Sigmoid colon (tissue), 6 donors: ENCODE measurements at regions not wholly inside any gene's neighbourhood (a gene's known extent, or its start where the extent isn't known, plus 50 kb on each side); places are given as distances from the start of the nearest gene placed in this dataset.

Source experiments
- DNase-seq: peaks from one replicate; pipeline ENCODE4 v3.0.0-alpha.2; 2019
- H3K27ac ChIP-seq, 4 donors: fragments of 200-600 bp; sonication (generic); one replicate each; pipeline ENCODE4 v1.5.1; 2016 to 2019; ENCODE audit warnings: mild to moderate bottlenecking in 1 of 4
- H3K27me3 ChIP-seq, 3 donors: fragments of 200-600 bp; sonication (generic); one replicate each; pipeline ENCODE4 v1.5.1; 2019; ENCODE audit warnings: mild to moderate bottlenecking in 1 of 3
- H3K36me3 ChIP-seq, 4 donors: fragments of 200-600 bp; sonication (generic); one replicate each; pipeline ENCODE4 v1.5.1; 2016 to 2019
- H3K4me1 ChIP-seq, 4 donors: fragments of 200-600 bp; sonication (generic); one replicate each; pipeline ENCODE4 v1.5.1; 2017 to 2019
- H3K4me3 ChIP-seq, 4 donors: fragments of 200-600 bp; sonication (generic); one replicate each; pipeline ENCODE4 v1.5.1; 2017 to 2019; ENCODE audit warnings: mild to moderate bottlenecking in 2 of 4, moderate library complexity in 1 of 4
- H3K9me3 ChIP-seq, 4 donors: fragments of 200-600 bp in 3 of 4; sonication (generic) in 3 of 4; one replicate each; pipeline versions ENCODE4 v1.5.1 to v1.6.1; 2013 to 2019
- CTCF ChIP-seq, 4 experiments: fragments of 450-650 bp in 3 of 4; fragments of 200-600 bp in 1 of 4; IDR thresholded peaks; one replicate each; pipeline ENCODE4 v1.5.1; 2016 to 2019; ENCODE audit warnings: antibody characterized with exemption in 4 of 4, mild to moderate bottlenecking in 3 of 4, moderate library complexity in 2 of 4
- EP300 ChIP-seq, 4 donors: sonication (generic); formaldehyde crosslinking; IDR thresholded peaks; one replicate each; pipeline ENCODE4 v1.6.1; 2017; ENCODE audit warnings: antibody characterized with exemption in 4 of 4
- POLR2A ChIP-seq, 2 donors: fragments of 450-650 bp; IDR thresholded peaks; one replicate each; pipeline ENCODE4 v1.6.1; 2016; ENCODE audit warnings: antibody characterized with exemption in 2 of 2, mild to moderate bottlenecking in 2 of 2, moderate library complexity in 2 of 2
- POLR2AphosphoS5 ChIP-seq, 4 donors: sonication (generic); formaldehyde crosslinking; IDR thresholded peaks; one replicate each; pipeline ENCODE4 v1.6.1; 2017; ENCODE audit warnings: antibody characterized with exemption in 4 of 4
- WGBS, 2 donors: extraction: QIAGEN DNeasy Blood & Tissue Kit; methylation state at CpG; one replicate each; pipeline ENCODE4 v1.1.7; 2013; 5-methylcytosine and 5-hydroxymethylcytosine counted together
- intact Hi-C: fragments of 100-400 bp; cut with DNase I; formaldehyde crosslinking; loops from one replicate; pipeline ENCODE4 v1.15.1; 2023
- donor health status: healthy with polysubstance abuse.
- donor health status: healthy.

GRCh38 chr5:174424219-174425053, 299.9 kb upstream of the MSX2 start:
- Histone ChIP-seq H3K27me3 (peaks cover 0 to 15% (median 0%) of the 10 kb centered on the region in 3 donors), H3K4me1 (peaks cover 0 to 1% (median under 1%) of the 10 kb centered on the region in 4 donors), H3K4me3 (no peak overlapping the region), H3K27ac (no peak overlapping the region), H3K36me3 (no peaks in the 10 kb centered on the region), H3K9me3 (no peaks in the 10 kb centered on the region)
- TF ChIP-seq POLR2A (IDR thresholded peaks at IDR 0.05) (no peak), POLR2AphosphoS5 (IDR thresholded peaks at IDR 0.05) (no peak), CTCF (IDR thresholded peaks at IDR 0.05) (no peak), EP300 (IDR thresholded peaks at IDR 0.05) (no peak)
- 65 to 67% methylated on average over 8 of the region's 8 CpGs for WGBS, 2 donors
- intact Hi-C loops: no loop called here
- DNase-seq: no peak

- no peak overlapping the region for H3K27ac ChIP-seq
- no peaks in the 10 kb centered on the region for H3K9me3 ChIP-seq
- no peaks in the 10 kb centered on the region for H3K36me3 ChIP-seq
- 44% methylated on average over 6 of the region's 6 CpGs for WGBS, 2 donors
- no peaks in the 10 kb centered on the region for H3K4me1 ChIP-seq
- H3K4me3 ChIP-seq: no peak overlapping the region
- TF ChIP-seq EP300 (IDR thresholded peaks at IDR 0.05) (no peak), POLR2AphosphoS5 (IDR thresholded peaks at IDR 0.05) (no peak), CTCF (IDR thresholded peaks at IDR 0.05) (no peak), POLR2A (IDR thresholded peaks at IDR 0.05) (no peak)
- intact Hi-C loops: no loop called here
- DNase-seq: no peak
- peaks cover 0 to 8% (median 0%) of the 10 kb centered on the region in 3 donors for H3K27me3 ChIP-seq
Measured at GRCh38 chr5:174425271-174425963, 299.0 kb upstream of the MSX2 start.

GRCh38 chr5:174425964-174426290, 298.5 kb upstream of the MSX2 start:
- WGBS, 2 donors: 34 to 64% methylated on average over 5 of the region's 5 CpGs
- H3K4me1 ChIP-seq: no peaks in the 10 kb centered on the region
- no peak for DNase-seq
- H3K9me3 ChIP-seq: no peaks in the 10 kb centered on the region
- peaks cover 0 to 3% (median 0%) of the 10 kb centered on the region in 3 donors for H3K27me3 ChIP-seq
- H3K27ac ChIP-seq: no peak overlapping the region
- no peaks in the 10 kb centered on the region for H3K36me3 ChIP-seq
- no peak overlapping the region for H3K4me3 ChIP-seq
- TF ChIP-seq EP300 (IDR thresholded peaks at IDR 0.05) (no peak), CTCF (IDR thresholded peaks at IDR 0.05) (no peak), POLR2AphosphoS5 (IDR thresholded peaks at IDR 0.05) (no peak), POLR2A (IDR thresholded peaks at IDR 0.05) (no peak)
- intact Hi-C loops: no loop called here

GRCh38 chr5:174426388-174426787, 298.0 kb upstream of the MSX2 start:
- Histone ChIP-seq H3K27me3 (no peaks in the 10 kb centered on the region), H3K27ac (no peak overlapping the region), H3K4me3 (no peak overlapping the region), H3K4me1 (no peaks in the 10 kb centered on the region), H3K9me3 (no peaks in the 10 kb centered on the region), H3K36me3 (no peaks in the 10 kb centered on the region)
- intact Hi-C loops: no loop called here
- TF ChIP-seq POLR2AphosphoS5 (IDR thresholded peaks at IDR 0.05) (no peak), POLR2A (IDR thresholded peaks at IDR 0.05) (no peak), EP300 (IDR thresholded peaks at IDR 0.05) (no peak), CTCF (IDR thresholded peaks at IDR 0.05) (no peak)
- 82 to 84% methylated on average over 1 of the region's 1 CpG for WGBS, 2 donors
- DNase-seq: no peak
